Omental fat pad (tissue), 3 donors: ENCODE measurements at regions not wholly inside any gene's neighbourhood (a gene's known extent, or its start where the extent isn't known, plus 50 kb on each side); places are given as distances from the start of the nearest gene placed in this dataset.

Experiments
- ATAC-seq: fragments of 150-250 bp; one replicate; pipeline ENCODE4 v1.9.1; 2016; ENCODE audit warnings: mild to moderate bottlenecking, moderate library complexity; ENCODE audit not compliant: low FRiP score
- DNase-seq: peaks from one replicate; pipeline ENCODE4 v3.0.0-alpha.2; 2019; ENCODE audit warnings: low spot score
- CTCF ChIP-seq, 3 donors: fragments of 450-650 bp; IDR thresholded peaks; one replicate each; pipeline ENCODE4 v1.5.1; 2016 to 2017; ENCODE audit warnings: antibody characterized with exemption in 3 of 3, mild to moderate bottlenecking in 3 of 3, moderate library complexity in 2 of 3

GRCh38 chr1:29782846-29783507 is 546.7 kb downstream of the PTPRU start:
- DNase-seq, result no peak
- TF ChIP-seq CTCF (IDR thresholded peaks at IDR 0.05), result no peak
- ATAC-seq, result no peak

GRCh38 chr1:29779146-29779545 is 542.8 kb downstream of the PTPRU start:
- DNase-seq (no peak), ATAC-seq (no peak)
- TF ChIP-seq CTCF (IDR thresholded peaks at IDR 0.05), result no peak

- DNase-seq, result no peak
- ATAC-seq, result no peak
- no peak for TF ChIP-seq CTCF (IDR thresholded peaks at IDR 0.05)
Observed at GRCh38 chr1:29777522-29777921, 541.2 kb downstream of the PTPRU start.

GRCh38 chr1:29774355-29774754 is 538.0 kb downstream of the PTPRU start:
- DNase-seq (no peak), ATAC-seq (no peak)
- TF ChIP-seq CTCF (IDR thresholded peaks at IDR 0.05), result no peak

- no peak for DNase-seq
- ATAC-seq, result no peak
- no peak for TF ChIP-seq CTCF (IDR thresholded peaks at IDR 0.05)
Observed at GRCh38 chr1:29772584-29773100, 536.3 kb downstream of the PTPRU start.

- TF ChIP-seq CTCF (IDR thresholded peaks at IDR 0.05), result no peak
Observed at GRCh38 chr1:29767769-29768425, 531.6 kb downstream of the PTPRU start.

More at GRCh38 chr1:29767769-29768425, 531.6 kb downstream of the PTPRU start:
- ATAC-seq, result no peak
- no peak for DNase-seq
